ENCODE measurements at regions not wholly inside any gene's neighbourhood (a gene's known extent, or its start where the extent isn't known, plus 50 kb on each side); places are given as distances from the start of the nearest gene placed in this dataset.

GRCh38 chr10:29131952-29132547 is 156.8 kb upstream of the LYZL1 start:
- DNase-seq: no peak

GRCh38 chr10:29132551-29133111 is 156.2 kb upstream of the LYZL1 start:
- no peak for DNase-seq

GRCh38 chr10:29135337-29135736 is 153.5 kb upstream of the LYZL1 start:
- DNase-seq: no peak

- no peak for DNase-seq
Measured at GRCh38 chr10:29136411-29136810, 152.5 kb upstream of the LYZL1 start.

- DNase-seq: no peak
Measured at GRCh38 chr10:29140151-29140550, 148.7 kb upstream of the LYZL1 start.

GRCh38 chr10:29140991-29141390 is 147.9 kb upstream of the LYZL1 start:
- DNase-seq: no peak

GRCh38 chr10:29141761-29142160 is 147.1 kb upstream of the LYZL1 start:
- DNase-seq: no peak

- no peak for DNase-seq
Measured at GRCh38 chr10:29142516-29143314, 146.2 kb upstream of the LYZL1 start.

GRCh38 chr10:29144126-29144525 is 144.7 kb upstream of the LYZL1 start:
- no peak for DNase-seq

GRCh38 chr10:29146311-29147100 is 142.4 kb upstream of the LYZL1 start:
- no peak for DNase-seq

GRCh38 chr10:29150010-29150409 is 138.9 kb upstream of the LYZL1 start:
- DNase-seq: no peak

GRCh38 chr10:29151005-29151404 is 137.9 kb upstream of the LYZL1 start:
- no peak for DNase-seq

GRCh38 chr10:29157321-29157720 is 131.5 kb upstream of the LYZL1 start:
- DNase-seq: no peak

- no peak for DNase-seq
Measured at GRCh38 chr10:29158066-29158465, 130.8 kb upstream of the LYZL1 start.

GRCh38 chr10:29160150-29160617 is 128.7 kb upstream of the LYZL1 start:
- DNase-seq: no peak

- DNase-seq: no peak
Measured at GRCh38 chr10:29163746-29164145, 125.1 kb upstream of the LYZL1 start.

- no peak for DNase-seq
Measured at GRCh38 chr10:29166713-29167112, 122.2 kb upstream of the LYZL1 start.

- DNase-seq: no peak
Measured at GRCh38 chr10:29169021-29169420, 119.8 kb upstream of the LYZL1 start.

GRCh38 chr10:29171717-29172116 is 117.2 kb upstream of the LYZL1 start:
- no peak for DNase-seq

- no peak for DNase-seq
Measured at GRCh38 chr10:29174389-29174788, 114.5 kb upstream of the LYZL1 start.

- DNase-seq: no peak
Measured at GRCh38 chr10:29176845-29177832, 111.7 kb upstream of the LYZL1 start.

- no peak for DNase-seq
Measured at GRCh38 chr10:29181936-29182335, 106.9 kb upstream of the LYZL1 start.
